NCI-H2029 treated with DMSO at 0.1 percent for 48 hours (cell line): ENCODE measurements at regions not wholly inside any gene's neighbourhood (a gene's known extent, or its start where the extent isn't known, plus 50 kb on each side); places are given as distances from the start of the nearest gene placed in this dataset.

ENCODE experiments used
- DNase-seq: peaks from one replicate; lab custom pipeline; 2025; lab: John Stamatoyannopoulos, UW

DNA sequence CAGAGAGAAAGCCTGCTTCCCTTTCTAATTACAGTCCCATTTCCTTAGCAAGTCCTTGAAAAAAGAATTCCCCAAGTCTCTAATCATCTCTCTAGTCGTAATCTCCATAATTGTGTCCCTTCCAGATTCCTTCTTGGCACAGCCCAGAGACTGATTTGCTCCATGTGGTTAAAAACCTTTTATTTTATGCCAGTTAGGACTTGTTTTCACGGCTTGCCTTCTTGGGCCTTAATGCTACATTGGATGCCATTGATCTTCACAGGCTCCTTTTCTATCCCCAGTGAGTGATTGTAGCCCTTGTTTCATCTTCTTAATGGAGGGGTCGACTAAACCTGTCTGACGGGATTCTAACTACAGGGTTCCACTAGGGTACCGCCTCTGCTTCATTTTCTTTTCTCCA, 650.6 kb upstream of the ARID1B start:
- no peak for DNase-seq

GRCh38 chr6:156125844-156126243, 651.3 kb upstream of the ARID1B start:
- DNase-seq, result no peak

- no peak for DNase-seq
Observed at GRCh38 chr6:156123731-156124130, 653.4 kb upstream of the ARID1B start.

GRCh38 chr6:156121973-156122372, 655.2 kb upstream of the ARID1B start:
- DNase-seq, result no peak

GRCh38 chr6:156114541-156114940, 658.9 kb upstream of the NOX3 start:
- DNase-seq, result no peak

GRCh38 chr6:156113631-156114030, 658.0 kb upstream of the NOX3 start:
- DNase-seq, result no peak

GRCh38 chr6:156111913-156112312, 656.3 kb upstream of the NOX3 start:
- no peak for DNase-seq

DNA sequence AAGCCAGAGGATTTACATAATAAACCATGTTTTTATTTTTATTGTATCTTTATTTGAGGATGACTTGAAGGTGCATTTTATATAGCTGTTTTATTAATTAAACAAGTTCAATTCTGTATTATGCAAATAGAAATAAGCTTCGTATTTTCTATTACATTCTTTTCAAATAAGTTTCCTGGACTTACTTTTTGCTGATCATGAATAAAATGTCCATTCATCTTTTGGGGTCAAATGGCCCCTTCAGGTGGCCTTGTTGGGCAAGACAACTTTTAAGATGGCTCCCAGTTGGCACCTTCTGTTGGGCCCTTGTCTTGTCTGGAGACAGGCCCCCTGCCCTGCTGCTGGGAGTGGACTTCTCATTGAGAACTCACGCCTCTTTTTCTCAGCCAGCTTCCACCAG, 654.6 kb upstream of the NOX3 start:
- DNase-seq, result no peak

DNA sequence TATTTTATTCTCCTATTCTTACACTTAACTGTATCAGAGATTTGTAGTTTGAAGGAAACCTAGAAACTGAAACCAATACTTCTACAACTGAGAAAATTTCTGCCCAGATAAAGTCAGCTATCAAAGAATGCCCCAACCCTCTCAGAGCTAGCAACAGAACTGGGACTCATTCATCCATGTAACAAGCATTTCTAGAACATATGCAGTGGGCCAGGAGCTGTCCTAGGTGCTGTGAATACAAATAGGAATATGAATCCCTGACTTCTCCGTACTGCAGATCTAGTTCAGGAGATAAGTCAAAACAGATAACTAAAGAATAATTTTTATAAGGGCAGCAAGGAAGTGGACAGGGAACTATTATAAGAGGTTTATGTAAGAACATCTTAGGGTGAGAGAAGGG, 654.1 kb upstream of the NOX3 start:
- no peak for DNase-seq

DNA sequence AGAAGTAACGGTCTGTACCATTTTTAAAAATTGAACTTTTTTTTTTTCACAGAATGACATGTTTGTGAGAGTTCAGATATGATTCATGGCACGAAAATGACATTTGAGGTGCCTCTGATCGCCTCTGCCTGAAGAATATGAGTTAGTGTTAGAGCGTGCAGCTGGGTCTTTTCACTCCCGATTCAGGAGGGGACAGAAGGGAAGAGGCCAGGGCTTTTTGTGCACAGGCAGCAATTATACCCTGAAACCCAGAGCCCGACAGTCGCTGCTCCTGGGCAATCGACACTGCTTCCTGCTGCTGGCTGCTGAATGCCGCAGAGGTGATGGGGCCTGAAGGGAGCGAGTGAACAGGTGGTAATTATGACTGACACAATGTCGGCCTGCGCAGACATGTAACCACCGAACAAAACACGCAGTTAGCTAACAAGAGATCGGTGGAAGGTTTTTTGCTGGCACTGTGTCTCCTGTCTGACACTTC, 652.0 kb upstream of the NOX3 start:
- DNase-seq, result no peak

DNA sequence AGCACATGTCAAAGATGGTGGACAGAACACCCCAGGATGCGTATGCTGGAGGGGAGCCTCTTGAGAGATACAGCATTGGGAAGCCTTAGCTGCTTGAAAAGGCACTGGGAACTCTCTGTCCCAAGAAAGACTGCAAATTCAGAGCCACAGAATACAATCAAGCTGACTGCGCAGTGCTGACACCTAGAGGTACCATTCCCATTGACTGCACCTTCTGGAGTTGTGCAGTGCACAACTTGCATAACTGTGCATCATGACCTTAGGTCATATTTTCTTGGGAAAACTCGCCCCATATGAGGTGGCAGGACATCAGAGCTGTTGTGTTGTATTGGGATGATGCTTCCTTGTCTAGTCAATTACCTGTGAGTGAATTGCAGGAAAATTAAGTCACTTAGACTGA, 646.5 kb upstream of the NOX3 start:
- DNase-seq, result no peak

- no peak for DNase-seq
Observed at GRCh38 chr6:156098839-156099238, 643.2 kb upstream of the NOX3 start.

GRCh38 chr6:156087487-156087886, 631.8 kb upstream of the NOX3 start:
- no peak for DNase-seq

GRCh38 chr6:156082012-156082411, 626.4 kb upstream of the NOX3 start:
- no peak for DNase-seq

DNA sequence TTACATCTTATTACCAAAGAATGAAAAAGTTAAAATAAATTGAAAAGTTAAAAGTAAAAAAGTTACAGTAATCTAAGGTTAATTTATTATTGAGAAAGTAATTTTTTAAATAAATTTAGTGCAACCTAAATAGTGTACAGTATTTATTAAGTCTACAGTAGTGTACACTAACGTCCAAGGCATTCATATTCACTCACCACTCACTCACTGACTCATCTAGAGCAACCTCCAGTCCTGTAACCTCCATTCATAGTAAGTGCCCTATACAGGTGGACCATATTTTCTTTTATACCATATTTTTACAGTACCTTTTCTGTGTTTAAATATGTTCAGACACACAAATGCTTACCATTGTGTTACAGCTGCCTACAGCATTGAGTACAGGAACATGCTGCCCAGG, 624.7 kb upstream of the NOX3 start:
- no peak for DNase-seq

- DNase-seq, result no peak
Observed at GRCh38 chr6:156068881-156069280, 613.2 kb upstream of the NOX3 start.

DNA sequence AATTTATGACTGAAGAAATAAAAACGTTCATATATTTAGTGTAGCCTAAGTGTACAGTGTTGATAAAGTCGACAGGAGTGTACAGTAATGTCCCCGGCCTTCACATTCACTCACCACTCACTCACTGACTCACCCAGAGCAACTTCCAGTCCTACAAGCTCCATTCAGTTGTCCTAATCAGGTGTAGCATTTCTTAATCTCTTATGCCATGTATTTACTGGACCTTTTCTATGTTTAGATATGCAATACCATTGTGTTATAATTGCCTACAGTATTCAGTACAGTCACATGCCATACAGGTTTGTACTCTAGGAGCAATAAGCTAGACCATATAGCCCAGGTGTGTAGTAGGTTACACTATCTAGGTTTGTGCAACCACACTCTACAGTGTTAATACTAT, 610.2 kb upstream of the NOX3 start:
- no peak for DNase-seq

DNA sequence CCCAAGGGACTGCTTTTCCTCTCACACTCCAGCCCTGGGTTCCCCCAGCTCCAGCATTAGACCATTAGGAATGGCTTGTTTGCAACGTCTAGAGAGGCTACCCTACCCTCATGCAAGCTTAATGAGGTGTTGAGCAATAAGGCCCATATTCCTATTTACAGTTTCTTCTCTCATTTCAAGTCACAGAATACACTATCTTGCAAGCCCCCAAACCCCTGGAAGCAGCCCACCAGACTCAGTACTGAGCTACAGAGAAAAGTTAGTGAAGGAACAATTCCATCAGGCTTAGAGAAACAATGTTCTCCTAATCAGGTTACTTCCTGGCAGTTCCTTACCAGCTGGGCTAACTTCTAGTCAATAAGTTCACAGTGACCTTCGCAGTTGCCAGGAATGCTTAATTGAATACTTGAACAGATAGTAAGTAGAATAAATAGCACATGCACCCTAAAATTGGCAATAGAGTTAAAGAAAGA, 606.5 kb upstream of the NOX3 start:
- no peak for DNase-seq

DNA sequence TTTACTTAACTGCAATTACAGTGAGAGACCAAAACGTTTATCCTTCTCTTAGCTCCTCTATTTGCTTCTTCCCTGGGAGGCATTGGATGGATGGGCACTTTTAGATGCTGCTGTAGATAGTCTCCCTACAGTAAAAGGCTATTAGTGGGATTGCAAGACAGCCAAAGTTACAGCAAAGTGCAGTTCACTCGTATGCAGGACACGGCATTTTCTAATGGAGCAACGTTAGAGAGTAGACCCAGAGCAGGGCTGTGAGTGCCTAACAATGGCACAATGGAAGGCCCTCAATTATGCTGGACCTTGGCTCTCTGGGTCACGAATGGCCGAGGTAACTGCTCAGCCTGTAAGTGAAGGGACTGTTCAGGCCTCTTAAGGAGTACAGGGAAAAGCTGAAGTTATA, 605.8 kb upstream of the NOX3 start:
- DNase-seq, result no peak

GRCh38 chr6:156060013-156060412, 604.4 kb upstream of the NOX3 start:
- DNase-seq, result no peak

- DNase-seq, result no peak
Observed at GRCh38 chr6:156058356-156058755, 602.7 kb upstream of the NOX3 start.

DNA sequence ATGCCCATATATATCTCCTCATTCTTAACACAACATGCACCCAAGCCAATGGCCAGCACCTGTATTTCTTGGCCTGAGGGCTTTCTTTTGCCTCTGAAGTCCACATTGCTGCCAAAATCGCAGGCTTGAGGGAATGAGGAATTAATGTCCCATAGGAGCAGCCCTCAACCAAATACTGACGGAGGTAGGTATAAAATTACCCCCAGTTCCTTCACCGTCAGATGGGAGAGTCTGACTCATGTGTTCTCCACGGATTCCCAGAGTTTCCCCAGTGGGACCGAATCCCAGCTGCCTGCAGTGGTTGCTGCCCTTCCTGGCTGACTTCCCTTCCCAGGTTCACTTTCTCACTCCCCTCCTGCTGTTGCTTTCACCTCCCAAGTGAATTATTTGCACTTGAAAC, 602.2 kb upstream of the NOX3 start:
- DNase-seq, result no peak

GRCh38 chr6:156056085-156056484, 600.4 kb upstream of the NOX3 start:
- no peak for DNase-seq

DNA sequence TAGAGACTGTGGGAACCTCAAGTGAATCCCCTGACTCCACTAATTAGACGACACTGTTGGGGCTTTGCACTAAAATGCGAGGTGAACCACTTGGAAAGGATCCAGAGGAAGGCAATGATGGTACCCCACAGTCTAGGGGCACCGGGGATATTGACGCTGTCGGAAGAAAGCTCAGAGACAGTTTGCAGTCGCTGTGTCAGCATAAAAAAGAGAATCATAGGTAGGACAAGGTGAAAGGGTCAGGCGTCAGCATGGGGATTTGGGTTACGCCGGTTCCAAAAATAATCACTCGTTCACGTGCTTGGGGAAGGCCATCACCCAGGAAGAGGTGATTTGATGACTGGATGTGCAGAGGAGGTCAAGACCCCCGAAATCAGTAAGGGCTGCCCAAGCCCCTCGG, 598.0 kb upstream of the NOX3 start:
- DNase-seq, result no peak

GRCh38 chr6:156046841-156047449, 591.3 kb upstream of the NOX3 start:
- DNase-seq, result no peak
